ENCODE measurements at regions not wholly inside any gene's neighbourhood (a gene's known extent, or its start where the extent isn't known, plus 50 kb on each side); places are given as distances from the start of the nearest gene placed in this dataset.

GRCh38 chr16:26275021-26275590 lies 583.3 kb downstream of the HS3ST4 start:
- TF ChIP-seq CTCF (IDR thresholded peaks at IDR 0.05; ENCODE audit: extremely low read depth, missing control alignments): no peak
- DNase-seq (ENCODE audit: low spot score): no peak

- no peak for DNase-seq (ENCODE audit: low spot score)
Measured at GRCh38 chr16:26276289-26276688, 584.5 kb downstream of the HS3ST4 start.

GRCh38 chr16:26281381-26282110 lies 589.8 kb downstream of the HS3ST4 start:
- no peak for TF ChIP-seq CTCF (IDR thresholded peaks at IDR 0.05; ENCODE audit: extremely low read depth, missing control alignments)
- no peak for DNase-seq (ENCODE audit: low spot score)

More at GRCh38 chr16:26276289-26276688, 584.5 kb downstream of the HS3ST4 start:
- no peak for TF ChIP-seq CTCF (IDR thresholded peaks at IDR 0.05; ENCODE audit: extremely low read depth, missing control alignments)

GRCh38 chr16:26295625-26296304 lies 604.0 kb downstream of the HS3ST4 start:
- no peak for TF ChIP-seq CTCF (IDR thresholded peaks at IDR 0.05; ENCODE audit: extremely low read depth, missing control alignments)
- no peak for DNase-seq (ENCODE audit: low spot score)

GRCh38 chr16:26301516-26301915 lies 609.8 kb downstream of the HS3ST4 start:
- DNase-seq (ENCODE audit: low spot score): no peak
- TF ChIP-seq CTCF (IDR thresholded peaks at IDR 0.05; ENCODE audit: extremely low read depth, missing control alignments): no peak

GRCh38 chr16:26316683-26317464 lies 625.1 kb downstream of the HS3ST4 start:
- TF ChIP-seq CTCF (IDR thresholded peaks at IDR 0.05; ENCODE audit: extremely low read depth, missing control alignments): no peak
- DNase-seq (ENCODE audit: low spot score): no peak

All from GM20000 (cell line).